Activated CD8-positive, alpha-beta memory T cell treated with anti-CD3 and anti-CD28 coated beads, Interleukin-2, amount 50 U/mL, for 1 hour (primary cell): ENCODE measurements at regions not wholly inside any gene's neighbourhood (a gene's known extent, or its start where the extent isn't known, plus 50 kb on each side); places are given as distances from the start of the nearest gene placed in this dataset.

Experiments used
- DNase-seq: peaks from one replicate; pipeline ENCODE4 v3.0.0-alpha.2; 2020; ENCODE audit errors: extremely low read depth

GRCh38 chr6:139679516-139680179, 305.2 kb upstream of the CITED2 start:
- DNase-seq, result no peak

- DNase-seq, result no peak
Measured at GRCh38 chr6:139676718-139677117, 302.3 kb upstream of the CITED2 start.

- DNase-seq, result no peak
Measured at GRCh38 chr6:139666284-139666683, 291.8 kb upstream of the CITED2 start.

GRCh38 chr6:139663996-139664395, 289.5 kb upstream of the CITED2 start:
- no peak for DNase-seq

- DNase-seq, result no peak
Measured at GRCh38 chr6:139659711-139660110, 285.3 kb upstream of the CITED2 start.

GRCh38 chr6:139659196-139659595, 284.7 kb upstream of the CITED2 start:
- DNase-seq, result no peak

GRCh38 chr6:139657119-139657518, 282.7 kb upstream of the CITED2 start:
- no peak for DNase-seq

- no peak for DNase-seq
Measured at GRCh38 chr6:139655783-139656705, 281.6 kb upstream of the CITED2 start.

- DNase-seq, result no peak
Measured at GRCh38 chr6:139654888-139655782, 280.7 kb upstream of the CITED2 start.

GRCh38 chr6:139654309-139654708, 279.9 kb upstream of the CITED2 start:
- no peak for DNase-seq

- no peak for DNase-seq
Measured at GRCh38 chr6:139653111-139653510, 278.7 kb upstream of the CITED2 start.

GRCh38 chr6:139650941-139651340, 276.5 kb upstream of the CITED2 start:
- DNase-seq, result no peak

- no peak for DNase-seq
Measured at GRCh38 chr6:139649732-139650131, 275.3 kb upstream of the CITED2 start.

- no peak for DNase-seq
Measured at GRCh38 chr6:139649128-139649527, 274.7 kb upstream of the CITED2 start.

- no peak for DNase-seq
Measured at GRCh38 chr6:139648430-139649000, 274.1 kb upstream of the CITED2 start.

- no peak for DNase-seq
Measured at GRCh38 chr6:139647841-139648240, 273.4 kb upstream of the CITED2 start.

- no peak for DNase-seq
Measured at GRCh38 chr6:139647016-139647415, 272.6 kb upstream of the CITED2 start.

- no peak for DNase-seq
Measured at GRCh38 chr6:139644821-139645220, 270.4 kb upstream of the CITED2 start.

GRCh38 chr6:139643986-139644385, 269.5 kb upstream of the CITED2 start:
- no peak for DNase-seq

- no peak for DNase-seq
Measured at GRCh38 chr6:139642346-139642745, 267.9 kb upstream of the CITED2 start.

GRCh38 chr6:139641376-139641775, 266.9 kb upstream of the CITED2 start:
- DNase-seq, result no peak

GRCh38 chr6:139640921-139641320, 266.5 kb upstream of the CITED2 start:
- DNase-seq, result no peak
